Cardiac muscle cell (in vitro differentiated cells and primary cell): ENCODE measurements at regions not wholly inside any gene's neighbourhood (a gene's known extent, or its start where the extent isn't known, plus 50 kb on each side); places are given as distances from the start of the nearest gene placed in this dataset.

ENCODE experiments used
- DNase-seq, 2 donors: peaks; one replicate each; pipeline versions ENCODE4 v3.0.0 to v3.0.0-alpha.2; 2010 to 2017; ENCODE audit warnings: low read depth in 1 of 2, low spot score in 1 of 2
- H3K27ac ChIP-seq: fragments of 200-600 bp; sonication (generic); 2 replicates; pipeline ENCODE4 v1.5.1; 2016
- H3K27me3 ChIP-seq: fragments of 200-600 bp; sonication (generic); 2 replicates; pipeline ENCODE4 v1.6.0; 2016; ENCODE audit warnings: control low read depth
- H3K36me3 ChIP-seq: fragments of 200-600 bp; sonication (generic); 2 replicates; pipeline ENCODE4 v1.5.1; 2016; ENCODE audit warnings: control low read depth
- H3K4me1 ChIP-seq: fragments of 200-600 bp; sonication (generic); 2 replicates; pipeline ENCODE4 v1.8.1; 2017; ENCODE audit warnings: low read depth, mild to moderate bottlenecking, mixed run types
- H3K4me3 ChIP-seq: fragments of 200-600 bp; sonication (generic); 2 replicates; pipeline ENCODE4 v1.5.1; 2016; ENCODE audit warnings: mild to moderate bottlenecking
- H3K9me3 ChIP-seq: fragments of 200-600 bp; sonication (generic); 2 replicates; pipeline ENCODE4 v1.5.1; 2017; ENCODE audit warnings: low read depth, mild to moderate bottlenecking, control low read depth
- TF ChIP-seq, protein P1 (sequence below): IDR thresholded peaks from 2 replicates; pipeline ENCODE4 v1.5.1; 2012; ENCODE audit warnings: low read depth, mild to moderate bottlenecking, low read length

GRCh38 chr12:94872971-94873733 is 130.3 kb downstream of the NDUFA12 start:
- peak in 1 of 2 donors; percentile 63 for DNase-seq
- TF ChIP-seq, protein P1, sequence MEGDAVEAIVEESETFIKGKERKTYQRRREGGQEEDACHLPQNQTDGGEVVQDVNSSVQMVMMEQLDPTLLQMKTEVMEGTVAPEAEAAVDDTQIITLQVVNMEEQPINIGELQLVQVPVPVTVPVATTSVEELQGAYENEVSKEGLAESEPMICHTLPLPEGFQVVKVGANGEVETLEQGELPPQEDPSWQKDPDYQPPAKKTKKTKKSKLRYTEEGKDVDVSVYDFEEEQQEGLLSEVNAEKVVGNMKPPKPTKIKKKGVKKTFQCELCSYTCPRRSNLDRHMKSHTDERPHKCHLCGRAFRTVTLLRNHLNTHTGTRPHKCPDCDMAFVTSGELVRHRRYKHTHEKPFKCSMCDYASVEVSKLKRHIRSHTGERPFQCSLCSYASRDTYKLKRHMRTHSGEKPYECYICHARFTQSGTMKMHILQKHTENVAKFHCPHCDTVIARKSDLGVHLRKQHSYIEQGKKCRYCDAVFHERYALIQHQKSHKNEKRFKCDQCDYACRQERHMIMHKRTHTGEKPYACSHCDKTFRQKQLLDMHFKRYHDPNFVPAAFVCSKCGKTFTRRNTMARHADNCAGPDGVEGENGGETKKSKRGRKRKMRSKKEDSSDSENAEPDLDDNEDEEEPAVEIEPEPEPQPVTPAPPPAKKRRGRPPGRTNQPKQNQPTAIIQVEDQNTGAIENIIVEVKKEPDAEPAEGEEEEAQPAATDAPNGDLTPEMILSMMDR = no peak
- Histone ChIP-seq H3K27ac (no peak overlapping the region), H3K4me3 (peak overlapping the region; percentile 34), H3K9me3 (no peaks in the 10 kb centered on the region), H3K27me3 (peaks cover 73% of the 10 kb centered on the region), H3K36me3 (no peaks in the 10 kb centered on the region), H3K4me1 (no peaks in the 10 kb centered on the region)

DNA sequence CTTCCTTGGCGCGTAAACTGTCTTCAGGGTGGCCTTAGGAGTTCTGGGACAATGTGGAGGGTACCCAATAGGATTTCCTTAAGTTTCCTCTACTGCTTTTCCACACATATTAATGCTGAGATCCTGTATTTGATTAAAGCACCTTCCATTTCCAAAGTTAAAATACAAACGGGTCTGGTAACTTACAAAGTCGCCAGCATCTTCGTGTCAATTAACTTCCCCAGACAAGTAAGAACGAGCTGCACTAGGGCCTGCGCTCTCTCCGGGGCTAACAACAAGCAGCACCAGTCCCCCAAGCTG is 130.9 kb downstream of the NDUFA12 start:
- H3K27me3 ChIP-seq = peaks cover 69% of the 10 kb centered on the region
- H3K4me1 ChIP-seq = no peaks in the 10 kb centered on the region
- no peaks in the 10 kb centered on the region for H3K36me3 ChIP-seq
- no peak for DNase-seq
- H3K4me3 ChIP-seq = no peak overlapping the region
- H3K27ac ChIP-seq = no peak overlapping the region
- TF ChIP-seq, protein P1 = no peak
- H3K9me3 ChIP-seq = no peaks in the 10 kb centered on the region

DNA sequence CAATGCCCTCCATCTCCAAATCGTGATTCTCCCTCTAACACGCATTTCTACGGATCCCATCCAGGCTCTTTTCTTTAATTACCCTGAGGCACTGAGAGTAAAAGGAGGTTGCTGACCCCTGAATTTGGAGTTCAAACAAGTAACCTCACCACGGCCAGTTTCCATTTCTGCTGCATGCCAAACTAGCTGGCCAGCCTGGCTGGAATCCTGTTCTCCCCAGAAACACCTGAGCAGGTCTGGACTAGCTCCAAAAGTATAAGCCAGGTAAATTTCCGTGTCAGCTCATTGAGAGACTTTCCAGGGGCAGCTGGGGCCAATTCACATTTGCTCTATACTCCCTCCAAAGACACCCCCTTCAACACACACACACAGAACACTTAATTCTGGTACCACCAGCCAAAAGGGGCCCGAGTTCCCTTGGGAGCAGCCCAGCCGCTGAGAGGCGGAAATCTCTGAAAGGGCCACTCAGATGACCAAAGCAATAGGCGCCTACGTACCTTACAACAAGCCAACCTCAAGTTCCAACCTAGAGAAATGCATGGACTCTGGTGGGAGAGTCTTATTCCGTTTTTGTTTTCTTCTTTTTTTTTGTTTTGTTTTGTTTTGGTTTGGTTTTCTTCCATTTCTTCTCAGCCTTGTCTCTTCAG is 131.4 kb downstream of the NDUFA12 start:
- no peak for DNase-seq
- H3K27me3 ChIP-seq = peaks cover 64% of the 10 kb centered on the region
- no peaks in the 10 kb centered on the region for H3K36me3 ChIP-seq
- H3K27ac ChIP-seq = no peak overlapping the region
- no peak overlapping the region for H3K4me3 ChIP-seq
- TF ChIP-seq, protein P1 = no peak
- H3K9me3 ChIP-seq = no peaks in the 10 kb centered on the region
- H3K4me1 ChIP-seq = no peaks in the 10 kb centered on the region

DNA sequence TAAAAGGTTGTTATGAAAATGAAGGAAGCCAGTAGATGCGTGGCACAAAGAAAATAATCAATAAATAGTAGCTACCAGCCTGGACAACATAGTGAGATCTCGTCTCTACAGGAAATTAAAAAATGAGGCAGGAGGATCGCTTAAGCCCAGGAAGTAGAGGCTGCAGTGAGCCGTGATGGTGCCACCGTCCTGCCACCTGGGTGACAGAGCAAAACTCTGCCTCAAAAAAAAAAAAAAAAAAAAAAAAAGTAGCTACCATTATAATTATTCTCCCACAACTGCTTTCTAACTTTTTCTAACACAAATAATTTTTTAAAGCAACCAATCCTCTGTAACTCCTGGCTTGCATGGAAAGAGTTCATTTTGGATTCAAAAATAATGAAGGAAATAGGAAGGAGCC is 133.0 kb downstream of the NDUFA12 start:
- TF ChIP-seq, protein P1 = no peak
- no peak for DNase-seq
- no peak overlapping the region for H3K4me3 ChIP-seq
- no peaks in the 10 kb centered on the region for H3K9me3 ChIP-seq
- no peak overlapping the region for H3K27ac ChIP-seq
- H3K27me3 ChIP-seq = peaks cover 50% of the 10 kb centered on the region
- H3K36me3 ChIP-seq = no peaks in the 10 kb centered on the region
- H3K4me1 ChIP-seq = no peaks in the 10 kb centered on the region

- H3K9me3 ChIP-seq = no peaks in the 10 kb centered on the region
- TF ChIP-seq, protein P1 = no peak
- H3K27me3 ChIP-seq = peaks cover 26% of the 10 kb centered on the region
- no peak overlapping the region for H3K27ac ChIP-seq
- no peak overlapping the region for H3K4me3 ChIP-seq
- DNase-seq = no peak
- H3K4me1 ChIP-seq = no peaks in the 10 kb centered on the region
- H3K36me3 ChIP-seq = no peaks in the 10 kb centered on the region
Measured at GRCh38 chr12:94868161-94868560, 135.3 kb downstream of the NDUFA12 start.
